ENCODE measurements at regions not wholly inside any gene's neighbourhood (a gene's known extent, or its start where the extent isn't known, plus 50 kb on each side); places are given as distances from the start of the nearest gene placed in this dataset.

DNA sequence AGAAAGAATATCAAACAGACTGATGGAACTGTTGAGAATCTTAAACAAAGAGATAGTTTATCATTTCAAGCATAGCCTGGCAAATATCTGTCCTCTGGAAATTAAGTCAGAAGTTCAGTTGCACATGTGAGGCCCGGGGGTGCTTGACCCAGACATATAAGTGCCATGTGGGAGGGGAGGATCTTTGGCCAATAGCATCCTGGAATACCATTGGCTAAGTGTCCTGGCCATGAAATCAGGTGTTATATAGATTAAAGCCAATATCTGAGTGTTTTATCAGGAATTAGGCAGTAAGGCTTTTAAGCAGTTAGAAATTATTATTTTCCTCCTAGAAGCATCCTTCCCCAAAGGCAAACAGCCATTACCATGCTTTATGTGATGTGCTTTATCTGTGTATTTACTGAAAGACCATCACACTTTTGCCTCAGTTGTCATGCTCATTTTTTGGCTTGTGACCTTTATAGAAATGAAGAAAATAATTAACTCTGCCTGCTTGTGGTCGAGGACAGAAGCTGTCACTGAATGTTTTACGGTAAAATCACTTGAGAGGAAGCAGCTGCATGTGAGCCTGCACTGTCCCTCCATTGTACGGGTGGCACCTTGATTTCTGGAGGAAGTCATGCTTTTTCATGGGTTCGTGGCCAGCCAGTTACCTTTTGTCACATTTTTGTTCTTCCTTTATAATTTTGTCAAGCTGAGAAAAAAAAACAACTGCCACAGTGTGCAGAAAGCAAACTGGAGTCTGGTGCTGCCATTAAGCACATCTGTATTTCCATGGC, 259.9 kb upstream of the FMN2 start:
- H3K9me2 ChIP-seq (replicated peaks; ENCODE audit: insufficient read depth, low read length): no peaks in the 10 kb centered on the region
- TF ChIP-seq EZH2phosphoT487 (conservative IDR thresholded peaks at IDR 0.05; ENCODE audit: low read length): no peak
- TF ChIP-seq, protein P1, sequence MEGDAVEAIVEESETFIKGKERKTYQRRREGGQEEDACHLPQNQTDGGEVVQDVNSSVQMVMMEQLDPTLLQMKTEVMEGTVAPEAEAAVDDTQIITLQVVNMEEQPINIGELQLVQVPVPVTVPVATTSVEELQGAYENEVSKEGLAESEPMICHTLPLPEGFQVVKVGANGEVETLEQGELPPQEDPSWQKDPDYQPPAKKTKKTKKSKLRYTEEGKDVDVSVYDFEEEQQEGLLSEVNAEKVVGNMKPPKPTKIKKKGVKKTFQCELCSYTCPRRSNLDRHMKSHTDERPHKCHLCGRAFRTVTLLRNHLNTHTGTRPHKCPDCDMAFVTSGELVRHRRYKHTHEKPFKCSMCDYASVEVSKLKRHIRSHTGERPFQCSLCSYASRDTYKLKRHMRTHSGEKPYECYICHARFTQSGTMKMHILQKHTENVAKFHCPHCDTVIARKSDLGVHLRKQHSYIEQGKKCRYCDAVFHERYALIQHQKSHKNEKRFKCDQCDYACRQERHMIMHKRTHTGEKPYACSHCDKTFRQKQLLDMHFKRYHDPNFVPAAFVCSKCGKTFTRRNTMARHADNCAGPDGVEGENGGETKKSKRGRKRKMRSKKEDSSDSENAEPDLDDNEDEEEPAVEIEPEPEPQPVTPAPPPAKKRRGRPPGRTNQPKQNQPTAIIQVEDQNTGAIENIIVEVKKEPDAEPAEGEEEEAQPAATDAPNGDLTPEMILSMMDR (IDR thresholded peaks at IDR 0.05; ENCODE audit: insufficient read depth, low read length, poor library complexity, severe bottlenecking): no peak
- no peak overlapping the region for H2AFZ ChIP-seq (ENCODE audit: low read depth, low read length, severe bottlenecking)

DNA sequence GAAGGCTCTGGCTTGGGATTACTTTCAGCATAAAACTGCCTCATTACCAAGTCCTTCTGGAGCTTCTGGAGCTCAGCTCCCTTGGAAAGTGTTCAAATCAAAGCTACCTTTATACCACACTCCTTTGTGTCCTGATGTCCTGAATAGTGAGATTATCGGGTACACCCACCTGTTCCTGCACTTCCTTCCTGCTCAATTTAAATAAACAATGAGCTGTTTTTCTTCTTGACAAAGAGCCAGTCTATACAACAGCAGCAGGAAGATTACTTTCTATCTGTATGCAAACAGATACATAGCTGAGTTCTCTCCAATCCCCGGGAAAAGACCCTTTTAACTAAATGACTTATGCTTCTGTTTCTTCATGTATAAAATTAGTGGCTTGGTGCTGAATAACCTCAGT, 258.0 kb upstream of the FMN2 start:
- Histone ChIP-seq H3F3A (ENCODE audit: insufficient read depth) (no peaks in the 10 kb centered on the region), H3K4me3 (ENCODE audit: insufficient read depth, low read length, poor library complexity, severe bottlenecking) (no peak overlapping the region), H3K79me2 (ENCODE audit: insufficient read depth, low read length) (no peaks in the 10 kb centered on the region), H4K20me1 (ENCODE audit: low read depth, low read length) (no peaks in the 10 kb centered on the region), H3K27ac (ENCODE audit: low read depth, low read length) (no peak overlapping the region), H3K36me3 (ENCODE audit: low read length) (no peaks in the 10 kb centered on the region), H3K9me3 (ENCODE audit: insufficient read depth, low read length) (no peaks in the 10 kb centered on the region), H3K4me2 (ENCODE audit: low read depth, low read length, poor library complexity, severe bottlenecking) (no peak overlapping the region), H3K9me2 (replicated peaks; ENCODE audit: insufficient read depth, low read length) (no peaks in the 10 kb centered on the region), H3K9ac (ENCODE audit: low read length) (no peak overlapping the region), H3K27me3 (ENCODE audit: low read length) (no peaks in the 10 kb centered on the region), H2AFZ (ENCODE audit: low read depth, low read length, severe bottlenecking) (no peak overlapping the region)
- TF ChIP-seq, protein P1 (IDR thresholded peaks at IDR 0.05; ENCODE audit: insufficient read depth, low read length, poor library complexity, severe bottlenecking): no peak
- no peak for TF ChIP-seq EZH2phosphoT487 (conservative IDR thresholded peaks at IDR 0.05; ENCODE audit: low read length)

More for the DNA sequence above, 259.9 kb upstream of the FMN2 start:
- Histone ChIP-seq H3K79me2 (ENCODE audit: insufficient read depth, low read length) (no peaks in the 10 kb centered on the region), H3K4me3 (ENCODE audit: insufficient read depth, low read length, poor library complexity, severe bottlenecking) (no peak overlapping the region), H4K20me1 (ENCODE audit: low read depth, low read length) (no peaks in the 10 kb centered on the region), H3F3A (ENCODE audit: insufficient read depth) (no peaks in the 10 kb centered on the region), H3K9ac (ENCODE audit: low read length) (no peak overlapping the region), H3K4me2 (ENCODE audit: low read depth, low read length, poor library complexity, severe bottlenecking) (no peak overlapping the region), H3K27me3 (ENCODE audit: low read length) (no peaks in the 10 kb centered on the region), H3K27ac (ENCODE audit: low read depth, low read length) (no peak overlapping the region), H3K9me3 (ENCODE audit: insufficient read depth, low read length) (no peaks in the 10 kb centered on the region), H3K36me3 (ENCODE audit: low read length) (no peaks in the 10 kb centered on the region)

DNA sequence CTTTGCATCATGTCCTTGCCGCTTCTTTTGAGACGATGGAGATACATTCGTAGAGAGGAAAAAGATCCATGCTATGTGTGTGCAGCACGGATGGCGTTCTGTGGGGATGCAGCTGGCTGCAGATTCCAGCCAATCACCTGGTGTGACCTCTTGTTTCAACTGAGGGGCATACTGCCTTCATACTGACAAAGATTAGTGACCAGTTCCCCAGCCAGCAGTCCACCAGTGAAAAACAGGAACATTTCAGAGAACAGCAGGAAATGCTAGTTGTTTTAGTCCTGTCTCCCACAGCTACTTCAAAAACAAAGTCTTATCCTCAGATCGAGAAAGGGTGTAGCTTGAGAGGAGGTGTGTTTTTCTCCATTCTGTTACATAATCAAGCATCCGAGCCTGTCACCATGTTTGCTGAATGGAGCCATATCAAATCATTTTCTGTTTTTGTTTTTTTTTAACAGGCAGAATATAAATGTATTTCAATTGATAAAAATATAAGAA, 255.7 kb upstream of the FMN2 start:
- Histone ChIP-seq H3K79me2 (ENCODE audit: insufficient read depth, low read length) (no peaks in the 10 kb centered on the region), H4K20me1 (ENCODE audit: low read depth, low read length) (no peaks in the 10 kb centered on the region), H3K4me3 (ENCODE audit: insufficient read depth, low read length, poor library complexity, severe bottlenecking) (no peak overlapping the region), H3K27ac (ENCODE audit: low read depth, low read length) (no peak overlapping the region), H3K36me3 (ENCODE audit: low read length) (no peaks in the 10 kb centered on the region), H3K9ac (ENCODE audit: low read length) (no peak overlapping the region), H3K9me3 (ENCODE audit: insufficient read depth, low read length) (no peaks in the 10 kb centered on the region), H3F3A (ENCODE audit: insufficient read depth) (no peaks in the 10 kb centered on the region), H3K4me2 (ENCODE audit: low read depth, low read length, poor library complexity, severe bottlenecking) (no peak overlapping the region), H3K27me3 (ENCODE audit: low read length) (no peaks in the 10 kb centered on the region), H2AFZ (ENCODE audit: low read depth, low read length, severe bottlenecking) (no peak overlapping the region), H3K9me2 (replicated peaks; ENCODE audit: insufficient read depth, low read length) (no peaks in the 10 kb centered on the region)
- no peak for TF ChIP-seq EZH2phosphoT487 (conservative IDR thresholded peaks at IDR 0.05; ENCODE audit: low read length)
- TF ChIP-seq, protein P1 (IDR thresholded peaks at IDR 0.05; ENCODE audit: insufficient read depth, low read length, poor library complexity, severe bottlenecking): no peak
